AML-193 (cell line): ENCODE measurements at regions not wholly inside any gene's neighbourhood (a gene's known extent, or its start where the extent isn't known, plus 50 kb on each side); places are given as distances from the start of the nearest gene placed in this dataset.

Experiments used
- DNase-seq, 2 experiments: peaks; one replicate each; lab custom pipeline; 2025; lab: John Stamatoyannopoulos, UW

- DNase-seq, result no peak
Measured at GRCh38 chr1:48164571-48164970, 57.9 kb upstream of the SLC5A9 start.

- no peak for DNase-seq
Measured at GRCh38 chr1:48160486-48161132, 61.9 kb upstream of the SLC5A9 start.

GRCh38 chr1:48139275-48139674, 83.2 kb upstream of the SLC5A9 start:
- no peak for DNase-seq

- DNase-seq, result no peak
Measured at GRCh38 chr1:48127735-48128685, 94.5 kb upstream of the SLC5A9 start.

- DNase-seq, result no peak
Measured at GRCh38 chr1:48123647-48124046, 98.9 kb upstream of the SLC5A9 start.

- DNase-seq, result no peak
Measured at GRCh38 chr1:48121955-48122354, 100.6 kb upstream of the SLC5A9 start.

GRCh38 chr1:48120621-48121020, 101.9 kb upstream of the SLC5A9 start:
- no peak for DNase-seq

- DNase-seq, result no peak
Measured at GRCh38 chr1:48115835-48116234, 106.7 kb upstream of the SLC5A9 start.

- no peak for DNase-seq
Measured at GRCh38 chr1:48114596-48115382, 107.7 kb upstream of the SLC5A9 start.

GRCh38 chr1:48109390-48110013, 112.3 kb upstream of the TRABD2B start:
- peak; percentile 15 to 19 for DNase-seq

GRCh38 chr1:48107516-48107915, 110.3 kb upstream of the TRABD2B start:
- DNase-seq, result no peak

GRCh38 chr1:48106049-48106448, 108.9 kb upstream of the TRABD2B start:
- DNase-seq, result no peak

GRCh38 chr1:48105165-48105564, 108.0 kb upstream of the TRABD2B start:
- DNase-seq, result no peak

- no peak for DNase-seq
Measured at GRCh38 chr1:48103495-48103894, 106.3 kb upstream of the TRABD2B start.

GRCh38 chr1:48102766-48103165, 105.6 kb upstream of the TRABD2B start:
- DNase-seq, result no peak

GRCh38 chr1:48099072-48099773, 102.0 kb upstream of the TRABD2B start:
- DNase-seq, result no peak

GRCh38 chr1:48093696-48094528, 96.7 kb upstream of the TRABD2B start:
- DNase-seq, result peak; percentile 12 to 15

GRCh38 chr1:48093147-48093546, 96.0 kb upstream of the TRABD2B start:
- DNase-seq, result no peak

- no peak for DNase-seq
Measured at GRCh38 chr1:48092401-48092800, 95.2 kb upstream of the TRABD2B start.

- no peak for DNase-seq
Measured at GRCh38 chr1:48089356-48089891, 92.2 kb upstream of the TRABD2B start.
